SK-N-MC (cell line): ENCODE measurements at regions not wholly inside any gene's neighbourhood (a gene's known extent, or its start where the extent isn't known, plus 50 kb on each side); places are given as distances from the start of the nearest gene placed in this dataset.

Experiments
- EZH2 ChIP-seq: fragments of 200-600 bp; sonication (generic); IDR thresholded peaks from one replicate; pipeline ENCODE4 v1.6.1; 2017; ENCODE audit warnings: antibody characterized with exemption
- POLR2AphosphoS5 ChIP-seq: IDR thresholded peaks from 2 replicates; pipeline ENCODE4 v1.6.1; 2012; ENCODE audit warnings: mild to moderate bottlenecking, low read depth, low read length, borderline replicate concordance

- TF ChIP-seq EZH2 (no peak), POLR2AphosphoS5 (no peak)
These were observed 161.5 kb downstream of the CCT6B start for GRCh38 chr17:34799751-34800150.
